ENCODE measurements at regions not wholly inside any gene's neighbourhood (a gene's known extent, or its start where the extent isn't known, plus 50 kb on each side); places are given as distances from the start of the nearest gene placed in this dataset.

DNA sequence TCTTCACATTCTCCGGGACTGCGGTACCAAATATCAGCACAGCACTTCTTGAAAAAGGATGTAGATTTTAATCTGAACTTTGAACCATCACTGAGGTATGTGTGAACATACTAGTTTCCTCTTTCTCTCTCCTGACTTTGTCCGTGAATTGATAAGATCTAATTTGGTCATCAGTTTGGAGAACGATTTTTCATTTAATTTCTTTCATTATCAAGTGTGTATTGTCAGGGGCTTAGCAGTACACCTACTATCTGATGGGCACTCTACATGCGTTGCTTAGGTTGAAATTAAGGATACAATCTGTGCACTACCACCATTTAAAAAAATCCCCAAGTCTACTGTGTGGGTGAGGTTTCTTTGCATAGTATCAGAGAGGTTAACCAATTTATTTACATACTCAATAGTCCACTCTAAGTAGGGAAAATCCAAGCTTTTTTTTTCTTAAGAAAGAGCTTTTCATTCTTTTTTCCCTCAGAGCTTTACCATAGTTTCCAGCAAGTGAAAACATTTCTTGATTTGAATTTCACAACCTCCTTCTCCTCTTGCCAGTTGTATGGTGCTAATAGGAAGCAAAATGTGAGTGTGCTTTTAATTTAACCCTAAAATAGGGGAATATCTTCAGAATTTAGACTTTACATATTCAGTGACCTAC is 105.4 kb upstream of the ESR1 start:
- DNase-seq (ENCODE audit: low read depth) = no peak

DNA sequence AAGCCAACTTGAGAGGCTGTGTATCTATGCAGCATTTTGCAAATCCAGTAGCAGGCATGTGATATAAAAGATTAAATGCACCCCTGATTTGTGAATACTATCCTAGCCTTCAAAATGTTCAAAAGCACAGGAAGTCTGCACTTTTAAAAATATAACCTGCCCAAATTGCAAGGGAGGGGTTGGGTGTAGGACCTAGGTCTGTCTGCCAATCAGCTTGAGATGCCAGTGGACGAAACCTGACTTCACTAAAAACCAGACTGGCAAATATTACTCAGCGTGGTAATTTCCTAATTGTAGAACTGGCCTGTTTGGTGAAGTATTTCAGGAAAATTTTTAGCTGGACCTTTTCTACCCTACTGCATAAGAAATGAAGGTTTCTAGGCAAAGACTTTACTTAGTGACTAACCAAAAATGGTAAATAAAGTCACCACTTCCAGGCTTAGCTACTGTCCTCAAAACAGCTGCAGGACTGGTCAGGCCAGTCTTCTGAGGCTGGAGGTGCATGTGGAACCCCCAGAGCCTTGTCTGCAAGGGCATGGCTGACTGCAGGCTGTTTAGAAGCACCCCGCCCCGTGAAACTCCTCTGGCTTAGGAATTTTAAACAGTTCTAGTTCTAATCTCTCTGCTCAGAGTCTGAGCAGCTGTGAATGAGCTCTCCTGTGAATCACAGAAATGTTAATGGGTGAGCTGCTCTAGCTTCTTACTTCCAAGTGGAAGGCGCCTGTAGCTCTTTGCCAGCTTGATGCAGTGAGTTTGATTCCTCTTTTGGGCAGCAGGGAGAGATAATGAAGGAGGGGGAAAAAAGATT is 104.4 kb upstream of the ESR1 start:
- no peak for DNase-seq (ENCODE audit: low read depth)

DNA sequence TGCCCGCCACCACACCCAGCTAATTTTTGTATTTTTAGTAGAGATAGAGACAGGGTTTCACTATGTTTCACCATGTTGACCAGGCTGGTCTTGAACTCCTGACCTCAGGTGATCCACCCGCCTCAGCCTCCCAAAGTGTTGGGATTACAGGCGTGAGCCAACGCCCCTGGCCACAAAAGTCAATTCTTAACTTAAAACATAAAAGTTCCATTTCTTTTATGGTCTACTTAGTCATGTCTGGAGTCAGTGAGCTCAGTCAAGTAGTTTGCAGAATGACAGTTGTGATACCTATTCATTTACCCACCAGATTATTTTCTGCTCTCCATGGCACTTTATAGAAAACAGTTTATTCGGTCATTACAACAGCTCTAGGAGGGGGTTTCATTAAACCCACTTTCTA is 103.1 kb upstream of the ESR1 start:
- no peak for DNase-seq (ENCODE audit: low read depth)

DNA sequence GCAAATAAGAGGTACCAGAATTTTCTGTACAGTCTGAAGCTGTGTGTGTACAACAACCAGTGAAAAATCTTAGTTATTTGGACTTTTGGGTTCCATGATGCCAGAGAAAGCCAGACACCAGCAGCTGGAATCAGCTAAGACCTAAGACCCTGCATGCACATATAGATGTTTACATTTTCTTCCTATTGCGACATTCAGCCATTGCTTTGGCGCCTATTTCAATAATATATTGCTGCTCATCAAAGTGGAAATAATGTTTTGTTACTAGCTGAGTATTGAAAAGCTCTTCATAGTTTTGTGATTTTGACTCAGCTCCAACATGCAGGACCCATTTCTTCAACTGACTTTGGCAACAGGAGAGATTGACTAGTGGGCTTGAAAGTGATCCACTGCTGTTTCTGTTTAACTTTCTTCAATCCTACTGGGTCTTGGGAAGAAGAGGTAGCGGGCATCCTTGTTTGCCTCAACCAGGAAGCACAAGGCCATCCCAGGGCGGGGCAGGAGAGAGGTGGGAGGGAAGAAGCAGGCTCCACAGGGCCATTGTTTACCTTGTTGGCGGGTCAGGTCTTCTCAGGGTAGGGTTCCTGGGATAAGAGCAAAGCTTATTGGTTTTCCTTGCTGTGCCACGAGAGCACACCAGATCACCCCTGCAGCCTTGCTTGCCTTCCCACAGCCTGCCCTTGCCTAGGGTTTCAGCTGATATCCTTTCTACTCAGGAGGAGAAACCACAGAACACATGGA is 101.3 kb upstream of the ESR1 start:
- DNase-seq (ENCODE audit: low read depth) = no peak

DNA sequence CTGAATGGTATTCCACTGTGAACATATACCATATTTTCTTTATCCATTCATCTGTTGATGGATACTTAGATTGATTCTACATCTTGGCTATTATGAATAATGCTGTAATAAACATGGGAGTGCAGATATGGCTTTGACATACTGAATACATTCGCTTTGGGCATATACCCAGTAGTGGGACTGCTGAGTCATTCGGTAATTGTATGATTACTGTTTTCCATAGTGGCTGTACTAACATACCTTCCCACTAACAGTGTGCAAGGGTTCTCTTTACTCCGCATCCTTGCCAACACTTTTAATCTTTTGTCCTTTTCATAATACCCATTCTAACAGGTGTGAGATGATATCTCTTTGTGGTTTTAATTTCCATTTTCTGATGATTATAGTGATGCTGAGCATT is 98.2 kb upstream of the ESR1 start:
- no peak for DNase-seq (ENCODE audit: low read depth)

DNA sequence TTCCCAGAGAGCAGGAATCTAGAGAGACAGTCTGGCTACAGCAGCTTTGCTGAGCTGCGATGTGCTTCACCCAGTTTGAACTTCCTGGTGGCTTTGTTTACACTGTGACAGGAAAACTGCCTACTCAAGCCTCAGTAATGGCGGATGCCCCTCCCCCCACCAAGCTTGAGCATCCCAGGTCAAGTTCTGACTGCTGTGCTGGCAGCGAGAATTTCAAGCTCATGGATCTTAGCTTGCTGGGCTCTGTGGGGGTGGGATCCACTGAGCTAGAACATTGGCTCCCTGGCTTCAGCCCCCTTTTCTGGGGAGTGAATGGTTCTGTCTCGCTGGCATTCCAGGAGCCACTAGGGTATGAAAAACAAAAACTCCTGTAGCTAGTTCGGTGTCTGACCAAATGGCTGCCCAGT is 91.0 kb upstream of the ESR1 start:
- DNase-seq (ENCODE audit: low read depth) = peak; percentile 17

DNA sequence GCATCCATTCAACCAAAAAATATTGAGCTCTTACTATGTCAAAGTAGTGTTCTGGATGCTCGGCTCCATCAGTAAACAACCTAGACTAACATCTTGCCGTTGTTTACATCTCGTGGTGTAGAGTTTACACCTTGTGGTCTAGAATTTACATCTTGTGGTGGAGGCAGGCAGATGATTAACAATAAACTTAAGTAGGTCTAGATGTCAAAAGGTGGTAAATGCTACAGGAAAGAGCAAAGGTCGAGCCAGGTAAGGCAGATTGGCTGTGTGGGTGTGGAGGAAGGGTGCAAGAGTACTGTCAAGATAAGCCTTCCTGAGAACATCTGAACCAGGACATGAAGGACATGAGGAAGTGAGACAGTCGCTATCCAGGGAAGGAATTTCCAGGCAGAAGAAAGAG is 88.4 kb upstream of the ESR1 start:
- DNase-seq (ENCODE audit: low read depth) = no peak

DNA sequence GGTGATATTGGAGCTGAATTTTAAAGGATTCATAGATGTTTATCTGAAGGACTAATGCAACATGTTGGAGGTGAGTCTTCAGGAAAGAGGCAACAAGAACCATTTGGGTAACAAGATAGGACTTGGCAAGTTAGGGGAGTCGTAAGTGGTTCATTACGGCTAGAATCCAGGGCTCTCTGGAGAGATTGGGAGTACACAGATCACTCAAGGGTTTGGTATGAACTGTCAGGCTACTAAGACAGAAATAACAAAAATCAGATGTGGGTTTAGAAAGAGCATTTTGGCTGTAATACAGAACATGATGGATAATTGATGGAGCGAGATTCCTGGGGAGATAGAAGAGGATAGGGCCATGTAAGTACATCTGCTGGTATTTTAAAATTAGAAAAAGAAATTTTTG is 86.3 kb upstream of the ESR1 start:
- peak; percentile 1 for DNase-seq (ENCODE audit: low read depth)

DNA sequence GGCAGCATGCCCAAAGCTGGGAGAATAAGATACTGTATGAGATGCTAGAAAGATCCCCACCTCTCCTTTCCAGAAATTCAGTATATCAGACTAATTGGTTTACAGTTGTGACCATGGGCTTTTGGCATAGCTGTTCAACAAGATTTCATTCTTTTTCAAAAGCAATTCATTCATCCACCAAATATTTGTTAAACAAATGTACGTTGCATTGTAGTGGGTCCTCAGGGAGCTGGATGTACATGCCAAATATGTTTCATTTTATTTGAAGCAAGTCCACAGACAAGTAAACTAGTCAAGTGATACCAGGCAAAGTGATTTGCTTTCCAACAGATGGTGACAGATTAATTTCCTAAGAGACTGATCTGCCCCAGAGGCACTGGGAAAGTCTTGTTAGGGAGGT is 85.8 kb upstream of the ESR1 start:
- DNase-seq (ENCODE audit: low read depth) = no peak

DNA sequence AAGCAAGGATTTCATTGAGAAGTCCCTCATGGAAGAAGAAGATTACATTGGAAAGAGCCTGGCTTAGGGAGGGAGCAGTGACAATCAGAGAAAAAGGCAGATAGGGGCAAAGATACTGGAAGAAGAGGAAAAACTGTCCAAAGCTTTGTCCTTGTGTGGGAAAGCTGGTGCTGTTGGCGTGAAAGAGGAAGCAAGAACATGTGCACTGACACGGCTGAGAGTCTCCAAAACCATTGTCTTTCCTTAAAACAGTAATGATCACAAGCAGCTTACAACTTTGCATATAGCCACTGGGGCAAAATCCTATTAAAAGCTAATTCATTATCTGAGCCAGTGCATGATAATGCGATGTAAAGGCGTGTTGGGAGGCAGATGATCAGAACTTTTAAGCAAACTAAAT is 85.1 kb upstream of the ESR1 start:
- DNase-seq (ENCODE audit: low read depth) = no peak

DNA sequence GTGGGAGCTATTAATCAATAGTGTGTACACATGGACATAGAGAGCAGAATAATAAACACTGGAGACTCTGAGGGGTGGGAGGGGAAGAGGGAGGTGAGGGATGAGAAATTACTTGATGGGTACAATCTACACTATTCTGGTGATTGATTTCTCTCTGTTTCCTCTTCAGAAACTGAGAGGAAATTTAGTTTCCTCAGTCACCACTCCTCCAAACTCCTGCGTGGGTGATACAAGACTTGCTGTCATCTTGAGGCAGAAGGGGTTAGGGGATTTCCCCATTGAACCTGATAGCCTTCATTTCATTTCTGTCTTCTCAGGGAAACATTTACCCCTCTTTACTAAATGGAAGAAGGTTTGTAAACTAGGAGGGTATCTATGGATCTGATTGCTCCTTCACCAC is 84.3 kb upstream of the ESR1 start:
- DNase-seq (ENCODE audit: low read depth) = no peak

DNA sequence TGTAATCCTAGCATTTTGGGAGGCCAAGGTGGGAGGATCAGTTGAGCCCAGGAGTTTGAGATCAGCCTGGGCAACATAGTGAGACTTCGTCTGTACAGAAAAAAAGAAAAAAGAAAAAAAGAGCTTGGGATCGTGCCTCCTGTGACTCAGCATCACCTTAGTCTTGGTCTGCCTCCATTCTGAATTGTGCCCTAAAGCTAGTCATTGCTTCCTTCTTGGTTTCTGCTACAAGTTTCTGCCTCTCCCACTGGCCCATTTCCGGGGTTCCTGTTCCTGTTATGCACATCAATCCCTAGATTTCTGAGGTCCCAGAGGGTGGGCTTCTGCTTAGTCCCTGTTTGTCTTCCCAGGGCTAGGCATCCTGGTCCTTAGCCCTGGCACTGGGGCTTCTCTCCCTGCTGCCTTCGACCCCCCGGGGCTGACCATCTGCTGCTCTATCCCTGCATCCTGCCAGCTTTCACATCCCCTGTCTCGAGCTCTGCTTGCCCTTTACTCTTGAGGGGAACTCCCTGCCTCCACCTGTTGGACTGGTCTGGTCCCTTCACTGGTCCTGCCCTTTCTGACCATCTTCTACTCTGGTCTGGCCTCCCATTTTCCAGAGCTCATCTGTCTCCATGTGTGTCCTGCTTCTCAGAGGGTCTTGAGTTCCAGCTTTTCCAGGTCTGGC is 77.5 kb upstream of the ESR1 start:
- DNase-seq (ENCODE audit: low read depth) = no peak

DNA sequence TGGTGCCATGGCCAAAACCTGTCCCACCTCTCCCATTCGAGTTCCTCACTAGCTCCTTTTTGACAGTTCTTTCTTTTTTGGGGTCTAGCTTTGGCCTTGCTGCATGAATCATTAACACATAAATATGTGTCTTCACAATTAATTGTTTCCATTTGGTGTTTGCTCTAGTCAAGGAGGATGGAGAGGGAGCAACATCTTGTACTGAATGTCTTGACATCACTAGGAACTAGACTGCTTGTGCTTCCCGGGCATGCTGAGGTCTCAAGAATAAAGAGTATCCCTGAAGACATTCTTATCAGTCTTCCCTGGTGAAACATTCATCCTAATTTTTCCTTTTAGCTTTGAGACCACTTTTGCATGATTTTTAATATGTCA is 77.0 kb upstream of the ESR1 start:
- no peak for DNase-seq (ENCODE audit: low read depth)

DNA sequence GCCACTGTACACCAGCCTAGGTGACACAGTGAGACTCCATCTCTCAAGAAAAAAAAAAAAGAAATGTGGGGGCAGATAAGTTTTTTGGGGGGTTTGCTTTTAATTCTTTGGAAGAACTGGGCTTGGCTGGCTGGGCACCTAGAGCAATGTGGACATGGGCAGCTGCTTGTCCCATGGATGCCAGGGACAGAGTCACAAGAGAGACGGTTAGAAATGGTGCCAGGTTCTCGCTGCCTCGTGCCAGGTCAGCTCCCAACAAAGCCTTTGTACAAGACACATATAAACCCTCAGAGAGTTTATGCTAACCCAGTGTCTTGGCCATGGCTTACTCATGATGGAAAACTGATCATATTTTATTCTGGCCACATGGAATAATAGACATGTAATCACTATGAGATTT is 76.2 kb upstream of the ESR1 start:
- DNase-seq (ENCODE audit: low read depth) = no peak

DNA sequence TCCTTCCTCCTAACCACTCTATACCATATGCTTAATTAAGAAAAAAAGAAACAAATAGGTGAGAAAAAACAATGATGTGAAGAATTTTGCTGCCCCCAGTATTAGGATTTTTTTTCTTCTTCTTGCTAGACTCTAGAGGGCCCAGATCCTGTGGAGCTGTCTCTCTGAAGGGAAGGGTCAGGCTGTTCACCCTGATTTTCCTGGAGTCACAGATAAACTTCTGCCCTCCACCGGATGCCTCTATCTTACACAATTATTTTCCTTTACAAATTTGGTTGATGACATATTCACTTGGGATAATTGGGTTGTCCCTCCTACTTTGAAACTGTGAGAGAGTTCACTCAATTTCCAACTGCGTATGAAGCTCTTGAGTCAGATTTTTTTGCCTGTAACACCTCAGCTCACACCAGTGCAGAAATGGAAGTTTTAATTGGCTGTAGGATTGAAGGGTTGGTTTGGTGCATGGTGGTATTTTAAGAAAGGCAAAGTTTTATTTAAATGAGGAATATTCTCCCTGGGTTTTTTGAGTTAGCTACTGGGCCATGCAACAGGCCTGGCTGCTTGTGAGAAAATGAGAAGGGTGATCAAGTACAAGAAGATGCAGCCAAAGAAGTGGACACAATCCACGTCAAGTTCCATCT is 73.7 kb upstream of the ESR1 start:
- no peak for DNase-seq (ENCODE audit: low read depth)

DNA sequence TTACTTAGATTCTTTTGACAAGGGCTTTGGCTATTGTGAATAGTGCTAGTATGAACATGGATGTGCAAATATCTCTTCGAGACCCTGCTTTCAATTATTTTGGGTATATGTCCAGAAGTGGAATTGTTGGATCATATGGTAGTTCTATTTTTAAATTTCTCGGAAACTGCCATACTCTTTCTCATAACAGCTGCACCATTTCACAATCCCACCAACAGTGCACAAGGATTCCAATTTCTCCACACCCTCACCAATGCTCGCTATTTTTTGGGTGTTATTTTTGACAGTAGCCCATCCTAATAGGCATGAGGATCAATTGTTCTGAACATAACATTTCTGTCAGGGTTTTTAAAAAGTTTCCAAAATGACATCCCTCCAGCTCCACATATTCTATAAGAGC is 69.2 kb upstream of the ESR1 start:
- DNase-seq (ENCODE audit: low read depth) = no peak

DNA sequence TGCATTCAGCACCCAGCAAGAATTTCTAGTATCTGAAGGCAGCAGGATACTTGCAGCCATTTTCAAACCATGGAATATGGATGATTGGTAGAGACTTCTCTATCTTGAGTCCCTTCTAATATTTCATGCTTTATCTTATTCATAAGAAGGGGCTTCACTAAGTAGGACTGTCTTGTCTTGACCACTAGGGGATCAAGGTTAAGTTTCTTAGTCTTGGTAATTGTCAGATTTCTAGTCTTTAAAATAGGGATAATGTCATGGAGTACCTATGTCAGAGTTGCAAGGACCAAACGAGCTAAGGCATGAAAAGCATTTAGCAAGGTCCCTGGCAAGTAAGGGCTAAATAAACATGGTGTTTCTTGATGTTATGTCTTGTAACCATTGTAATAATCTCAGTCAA is 68.5 kb upstream of the ESR1 start:
- no peak for DNase-seq (ENCODE audit: low read depth)

DNA sequence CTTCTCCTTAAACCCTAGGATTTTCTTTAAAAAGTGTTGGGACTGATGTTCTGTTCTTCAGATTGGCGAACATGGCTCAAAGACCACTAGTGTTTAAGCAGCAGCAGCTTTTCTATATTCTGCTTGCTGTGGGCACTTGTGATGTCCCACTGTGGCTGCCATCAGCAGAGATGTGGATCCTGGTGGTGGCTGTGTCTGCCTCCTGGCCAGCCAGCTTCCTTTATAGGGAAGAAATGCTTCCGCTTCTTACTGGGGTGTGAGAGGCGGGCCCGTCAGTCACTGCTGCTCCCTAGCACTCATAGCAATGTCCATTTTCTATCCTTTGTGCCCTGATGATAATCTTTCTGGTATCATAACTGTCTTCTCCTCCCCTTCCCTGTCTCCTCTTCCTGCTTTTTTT is 66.7 kb upstream of the ESR1 start:
- DNase-seq (ENCODE audit: low read depth) = no peak

DNA sequence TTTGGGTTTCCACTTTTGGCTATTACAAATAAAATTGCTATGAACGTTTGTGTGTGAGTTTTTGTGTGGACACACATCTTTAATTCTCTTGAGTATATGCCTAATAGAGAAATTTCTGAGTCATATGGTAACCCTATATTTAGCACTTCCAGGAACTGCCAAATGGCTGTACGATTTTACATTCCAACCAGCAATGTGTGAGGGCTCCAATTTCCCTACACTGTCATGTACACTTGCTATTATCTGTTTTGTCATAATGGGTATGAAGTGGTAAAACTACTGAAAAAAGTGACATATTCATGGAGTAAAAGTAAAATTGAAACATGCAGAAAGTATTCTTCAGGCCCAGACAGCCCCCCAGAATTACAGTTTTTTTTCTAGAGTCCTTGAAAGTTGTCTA is 59.6 kb upstream of the ESR1 start:
- DNase-seq (ENCODE audit: low read depth) = no peak

DNA sequence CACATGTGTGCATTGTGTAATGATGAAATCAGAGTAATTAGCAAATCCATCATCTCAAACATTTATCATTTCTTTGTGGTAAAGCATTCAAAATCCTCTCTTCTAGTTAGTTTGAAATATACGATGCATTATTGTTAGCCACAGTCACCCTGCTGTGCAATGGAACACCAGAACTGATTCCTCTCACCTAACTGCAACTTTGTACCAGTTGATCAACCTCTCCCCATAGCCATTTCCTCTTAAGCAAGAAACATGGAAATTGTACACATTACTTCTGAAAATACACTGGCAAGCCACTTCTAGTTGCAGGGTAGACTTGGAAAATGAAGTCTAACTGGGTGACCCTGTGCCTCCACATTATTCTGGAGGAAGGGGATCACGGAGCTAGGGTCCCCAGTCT is 58.1 kb upstream of the ESR1 start:
- no peak for DNase-seq (ENCODE audit: low read depth)

DNA sequence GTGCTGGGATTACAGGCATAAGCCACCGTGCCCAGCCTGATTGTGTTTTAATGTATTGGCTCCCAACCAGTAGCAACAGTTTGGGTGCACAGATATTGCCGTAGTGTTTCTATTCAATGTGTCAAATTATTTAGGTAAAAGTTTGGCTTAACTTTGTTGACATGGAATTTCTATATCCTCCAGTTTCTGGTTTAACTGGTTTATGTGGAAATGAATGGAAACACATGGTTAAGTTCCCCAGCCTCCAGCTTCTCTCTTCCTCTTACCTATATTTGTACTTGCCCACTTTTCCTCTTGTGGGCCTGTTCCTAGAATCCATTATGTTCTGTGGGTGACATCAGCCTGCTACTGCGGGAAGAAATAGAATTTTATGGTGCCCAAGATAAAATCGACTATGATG is 53.9 kb upstream of the ESR1 start:
- no peak for DNase-seq (ENCODE audit: low read depth)

DNA sequence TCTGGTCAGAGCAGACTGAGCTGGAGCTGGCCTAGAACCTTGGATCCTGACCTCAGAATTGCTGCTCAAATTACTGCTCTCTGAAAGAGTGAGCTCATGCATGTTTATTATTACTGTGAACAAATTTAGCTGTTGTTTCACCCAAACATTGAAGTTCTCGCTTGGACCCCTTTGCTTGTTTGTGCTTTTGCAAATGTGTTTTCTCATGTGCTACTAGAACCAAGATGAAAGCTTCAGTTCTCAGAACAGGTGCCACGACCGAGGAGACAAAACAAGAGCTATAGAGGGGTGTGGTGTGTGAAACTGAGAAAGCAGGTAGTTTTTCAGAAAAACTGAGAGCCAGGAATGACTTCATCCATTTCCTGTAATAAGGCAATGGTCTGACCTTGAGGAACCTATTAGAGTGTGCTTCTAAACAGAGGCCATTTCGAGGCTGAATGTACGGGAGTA is 50.0 kb upstream of the ESR1 start:
- DNase-seq (ENCODE audit: low read depth) = no peak
